OCI-M2 (cell line): ENCODE measurements at regions not wholly inside any gene's neighbourhood (a gene's known extent, or its start where the extent isn't known, plus 50 kb on each side); places are given as distances from the start of the nearest gene placed in this dataset.

ENCODE experiments used
- DNase-seq: peaks from one replicate; lab custom pipeline; 2025; ENCODE audit not compliant: unreplicated experiment; lab: John Stamatoyannopoulos, UW

DNA sequence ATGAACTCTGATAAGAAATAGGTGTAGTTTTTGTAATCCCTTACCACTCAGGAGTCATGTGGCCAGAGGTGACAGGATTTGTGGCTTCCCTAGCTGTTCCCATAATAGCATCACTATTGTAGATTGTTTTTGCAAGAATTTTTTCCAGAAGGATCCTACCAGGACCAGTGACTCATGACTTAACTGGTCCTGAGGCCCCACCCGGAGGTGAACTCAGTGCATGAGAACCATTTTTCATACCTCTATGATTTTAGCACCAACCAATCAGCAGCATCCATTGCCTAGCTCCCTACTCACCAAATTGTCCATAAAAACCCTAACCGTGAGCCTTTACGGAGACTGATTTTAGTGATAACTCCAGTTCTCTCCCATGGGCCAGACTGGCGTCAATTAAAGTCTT lies 484.8 kb downstream of the PSAT1 start:
- no peak for DNase-seq

DNA sequence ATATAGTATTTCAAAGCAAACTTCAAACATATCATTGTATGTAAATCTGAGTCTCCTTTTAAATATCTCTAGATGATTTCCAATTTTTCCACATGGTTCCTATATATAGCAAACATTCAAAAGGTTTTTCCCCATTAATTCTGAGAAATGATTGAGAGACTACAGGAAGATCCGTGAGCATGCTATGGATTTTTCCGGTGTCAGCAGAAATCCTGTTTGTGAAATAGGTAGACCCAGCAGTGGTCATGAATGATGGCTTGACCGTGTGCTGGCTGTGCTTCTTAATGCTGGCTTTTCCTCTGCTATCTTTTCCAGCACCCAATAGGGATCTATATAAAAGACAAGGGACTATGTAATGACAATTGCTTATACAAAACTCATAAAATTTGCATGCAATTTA lies 485.3 kb downstream of the PSAT1 start:
- no peak for DNase-seq

DNA sequence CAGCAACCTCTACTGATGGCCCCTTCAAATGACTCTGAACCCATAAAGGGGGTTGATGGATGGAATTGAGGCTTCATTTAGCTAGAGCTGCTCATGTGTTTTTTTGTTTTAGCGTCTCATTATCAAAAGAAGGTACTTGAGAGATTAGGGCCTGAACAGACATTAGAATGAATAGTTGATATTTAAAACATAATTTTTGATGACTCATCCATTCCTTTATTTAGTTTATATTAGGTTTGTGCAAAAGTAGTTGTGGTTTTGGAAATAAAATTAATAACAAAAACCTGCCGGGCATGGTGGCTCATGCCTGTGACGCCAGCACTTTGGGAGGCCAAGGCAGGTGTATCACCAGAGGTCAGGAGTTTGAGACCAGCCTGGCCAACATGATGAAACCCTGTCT lies 485.9 kb downstream of the PSAT1 start:
- no peak for DNase-seq

DNA sequence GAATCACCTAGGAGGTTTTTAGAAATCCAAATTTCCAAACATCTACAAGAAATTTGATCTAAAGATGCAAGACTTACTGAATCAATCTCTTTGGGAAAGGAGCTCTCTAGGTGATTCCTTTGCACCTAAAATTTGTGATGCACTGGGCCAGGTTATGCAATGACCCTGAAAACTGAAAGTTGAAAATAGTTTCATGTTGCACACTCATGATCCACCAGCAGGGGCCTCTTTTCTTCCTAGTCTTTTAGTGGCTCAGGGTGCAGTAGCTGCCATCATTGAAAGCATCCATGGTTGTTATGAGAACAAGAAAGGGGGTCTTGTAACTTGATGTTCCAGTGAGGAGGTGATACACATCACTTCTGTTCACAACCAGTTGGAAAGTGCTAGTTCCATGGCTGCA lies 486.8 kb downstream of the PSAT1 start:
- DNase-seq, result no peak

DNA sequence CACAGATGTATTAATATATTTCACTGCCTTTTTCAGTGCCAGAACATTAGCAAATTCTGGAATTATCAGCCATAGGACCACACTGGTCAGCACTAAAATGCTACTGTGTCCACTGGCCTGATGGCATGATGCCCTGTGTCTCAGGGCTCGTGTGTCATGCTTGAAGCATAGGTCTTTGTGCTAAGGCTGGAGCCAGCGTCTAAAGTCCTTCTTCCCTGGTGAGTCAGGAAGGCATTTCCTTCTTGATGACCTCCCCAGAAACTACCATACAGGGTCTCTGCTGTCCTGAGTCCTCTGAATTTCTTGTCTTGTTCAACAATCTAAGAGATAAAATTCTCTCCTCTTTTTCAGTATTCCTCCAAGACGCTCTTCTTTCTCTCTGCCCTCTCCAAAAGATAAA lies 489.9 kb downstream of the PSAT1 start:
- DNase-seq, result no peak

DNA sequence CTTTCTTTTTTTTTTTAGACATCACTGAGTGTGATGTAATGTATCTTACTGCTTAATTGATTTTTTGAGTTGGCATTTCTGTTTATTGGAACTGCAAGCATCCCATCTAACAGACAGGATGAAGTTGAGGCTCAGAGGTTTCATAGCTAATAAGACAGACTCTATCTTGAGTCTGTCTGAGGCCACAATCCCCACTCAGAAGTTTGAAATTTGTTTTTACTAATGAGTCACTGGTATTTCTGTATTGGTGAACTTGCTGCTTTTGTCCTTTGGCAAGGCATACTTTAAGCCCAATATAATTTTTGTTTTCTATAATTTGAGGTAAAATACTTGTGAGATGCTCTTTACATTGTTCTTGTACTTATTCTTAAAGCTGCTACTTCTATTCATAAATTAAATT lies 491.2 kb downstream of the PSAT1 start:
- no peak for DNase-seq

DNA sequence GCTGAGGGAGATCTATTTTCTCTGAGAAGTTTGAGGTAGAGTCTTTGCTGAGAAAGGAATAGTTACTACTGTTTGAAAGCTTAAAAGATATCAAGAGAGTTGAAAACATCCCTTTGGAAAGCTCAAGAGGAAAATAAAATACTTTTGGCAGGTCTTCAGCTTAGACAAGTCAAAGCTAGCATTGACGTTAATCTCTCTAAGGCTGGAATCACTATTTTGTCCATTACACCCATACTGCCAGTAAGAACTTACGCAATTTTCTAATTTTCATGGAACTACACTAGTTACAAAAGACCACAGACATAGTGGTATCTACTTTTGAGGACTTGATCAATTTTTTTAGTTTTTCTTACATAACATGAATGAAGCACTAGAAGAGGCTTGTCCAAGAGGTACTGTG lies 494.9 kb downstream of the PSAT1 start:
- no peak for DNase-seq

DNA sequence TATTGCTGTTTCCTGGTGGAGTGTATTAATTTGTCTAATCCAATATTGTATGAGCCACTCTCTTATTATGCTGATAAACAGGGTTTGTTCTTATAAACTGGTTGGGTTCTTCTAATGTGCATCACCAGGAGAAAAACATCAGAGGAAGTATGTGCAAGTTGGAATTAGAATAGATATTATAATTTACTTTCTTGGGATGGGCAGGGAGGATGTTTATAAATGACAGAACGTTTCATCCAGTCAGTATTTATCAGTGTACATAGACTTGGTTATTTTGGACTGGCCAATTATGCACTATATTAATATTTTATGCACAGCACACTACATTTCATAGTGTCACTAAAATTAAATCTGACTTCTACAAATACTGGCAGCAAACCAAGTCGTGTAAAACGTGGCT lies 495.8 kb downstream of the PSAT1 start:
- DNase-seq, result no peak

DNA sequence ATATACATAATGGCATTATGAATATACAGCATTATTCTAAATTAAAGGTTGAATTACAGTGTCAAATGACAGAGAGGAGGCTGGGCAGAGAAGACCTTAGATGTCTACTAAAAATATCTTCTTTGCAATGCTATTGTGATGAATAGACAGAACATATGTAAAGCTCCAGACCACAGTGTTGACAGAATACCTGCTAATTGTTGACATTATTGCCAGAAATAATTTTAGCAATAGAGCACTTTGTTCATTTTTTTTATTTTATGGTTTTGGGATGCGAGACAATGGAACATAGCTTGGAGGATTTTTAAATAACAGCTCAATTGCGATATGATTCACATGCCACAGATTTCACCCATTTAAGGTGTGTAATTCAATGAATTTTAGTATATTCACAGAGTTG lies 508.8 kb downstream of the PSAT1 start:
- no peak for DNase-seq

DNA sequence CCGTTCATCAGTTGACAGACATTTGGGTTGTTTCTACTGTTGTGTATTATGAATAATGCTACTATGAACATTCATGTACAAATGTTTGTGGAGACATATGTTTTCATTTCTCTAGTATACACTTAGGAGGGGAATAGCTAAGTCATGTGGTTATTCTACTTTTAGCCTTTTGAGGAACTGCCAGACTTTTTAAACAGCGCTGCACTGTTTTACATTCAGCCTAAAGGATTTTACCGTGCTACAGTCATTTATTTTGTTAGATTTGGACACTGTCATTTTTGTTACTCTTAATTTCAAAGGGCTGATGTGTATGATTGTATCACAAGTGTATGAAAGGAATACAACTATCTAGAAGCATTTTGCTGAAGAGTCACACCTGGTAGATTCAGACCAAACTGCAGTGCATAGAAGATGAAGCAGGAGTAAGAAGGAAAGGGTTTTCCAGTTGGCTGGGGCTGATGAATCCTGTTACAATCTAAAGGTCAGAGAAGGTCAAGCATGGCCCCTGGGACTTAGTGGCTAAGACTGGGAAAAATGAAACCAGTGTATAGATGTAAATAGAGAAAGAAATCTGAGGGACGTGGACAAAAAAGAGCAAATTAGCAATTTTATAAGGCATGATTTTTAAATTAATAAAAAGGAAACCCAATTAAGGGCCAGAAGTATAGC lies 509.7 kb downstream of the PSAT1 start:
- no peak for DNase-seq

DNA sequence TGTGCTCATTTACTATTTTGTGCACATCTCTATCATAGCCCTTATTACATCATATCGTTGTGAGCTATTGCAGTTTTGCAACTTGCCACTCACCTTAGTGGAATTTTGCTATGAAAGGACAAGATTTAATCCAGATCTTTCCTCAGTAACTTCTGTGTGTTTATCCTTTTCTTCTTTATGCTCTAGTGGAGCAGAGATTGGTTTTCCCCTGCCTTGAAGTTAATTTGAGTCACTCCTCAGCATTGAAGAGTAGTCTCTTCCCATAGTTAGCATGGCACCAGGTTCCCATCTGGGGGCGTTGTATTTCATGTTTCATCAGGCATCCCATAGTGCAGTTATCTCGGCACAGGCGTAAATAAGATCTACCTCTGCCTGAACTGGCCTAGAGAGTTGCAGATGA lies 510.4 kb downstream of the PSAT1 start:
- no peak for DNase-seq

DNA sequence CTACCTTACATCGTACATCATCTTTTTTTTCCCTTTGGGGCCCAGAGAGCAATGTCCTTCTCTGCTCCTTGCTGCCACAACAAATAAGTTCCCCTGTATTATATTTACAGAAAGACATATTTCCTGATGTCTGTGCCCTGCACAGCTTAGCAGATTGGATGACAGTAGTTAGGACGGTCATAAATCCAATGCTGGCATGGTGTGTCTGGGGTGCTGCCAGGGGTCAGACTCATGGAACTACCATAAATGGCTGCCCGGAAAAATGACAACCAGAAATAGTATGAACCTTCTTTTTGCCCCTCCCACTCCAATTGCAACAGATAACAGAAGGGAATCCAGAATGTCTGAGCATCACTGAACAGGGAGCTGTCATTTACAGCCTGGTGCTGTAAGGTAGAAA lies 511.1 kb downstream of the PSAT1 start:
- DNase-seq, result no peak

DNA sequence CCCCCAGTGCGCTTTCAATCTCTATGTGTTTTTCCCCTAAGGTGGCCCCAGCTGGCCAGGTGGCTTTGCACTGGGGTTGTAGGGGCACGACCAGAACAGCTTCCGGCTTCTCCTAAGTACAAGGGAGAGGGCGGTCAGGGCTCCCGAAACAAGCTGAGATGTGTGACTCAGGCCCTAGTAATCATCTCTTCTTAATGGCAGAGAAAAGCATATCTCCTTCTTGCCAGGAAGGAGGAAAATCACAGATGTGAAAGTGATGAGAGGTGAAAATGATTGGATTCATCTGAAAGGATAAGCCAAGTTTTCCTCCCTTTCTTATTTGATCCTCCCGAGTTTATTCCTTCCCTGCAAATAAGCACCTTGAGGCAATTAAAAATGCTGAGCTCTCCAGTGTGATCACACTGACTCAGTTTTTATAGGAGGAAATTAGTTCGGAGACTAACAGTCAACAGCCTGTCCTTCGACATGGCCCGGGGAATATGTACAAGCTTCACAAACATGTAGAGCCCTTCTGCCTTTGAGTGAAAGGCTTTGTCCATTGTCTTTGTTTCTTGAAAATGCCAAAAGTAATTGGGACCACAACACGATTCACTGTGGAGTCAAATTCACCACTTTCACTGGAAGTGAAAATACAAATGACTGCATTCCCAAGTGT lies 514.8 kb downstream of the PSAT1 start:
- no peak for DNase-seq

DNA sequence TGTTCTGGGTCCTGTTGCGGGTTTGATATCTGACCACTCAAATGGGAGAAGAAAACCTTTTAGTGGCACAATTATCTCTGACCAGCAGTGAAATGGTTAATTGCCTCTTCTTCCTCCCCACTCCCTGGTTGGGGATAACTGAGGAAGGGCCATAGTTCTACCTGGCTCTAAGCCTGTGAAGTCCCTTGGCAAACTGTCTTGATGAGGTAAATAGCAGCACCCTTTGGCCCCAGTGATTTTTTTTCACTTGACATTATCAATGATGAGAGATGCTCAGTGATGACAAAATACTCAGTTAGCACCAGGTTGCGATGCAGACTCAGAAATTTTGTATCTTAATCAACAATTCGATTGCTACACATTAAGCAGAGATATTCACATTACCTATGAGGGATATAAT lies 515.7 kb downstream of the PSAT1 start:
- DNase-seq, result no peak

DNA sequence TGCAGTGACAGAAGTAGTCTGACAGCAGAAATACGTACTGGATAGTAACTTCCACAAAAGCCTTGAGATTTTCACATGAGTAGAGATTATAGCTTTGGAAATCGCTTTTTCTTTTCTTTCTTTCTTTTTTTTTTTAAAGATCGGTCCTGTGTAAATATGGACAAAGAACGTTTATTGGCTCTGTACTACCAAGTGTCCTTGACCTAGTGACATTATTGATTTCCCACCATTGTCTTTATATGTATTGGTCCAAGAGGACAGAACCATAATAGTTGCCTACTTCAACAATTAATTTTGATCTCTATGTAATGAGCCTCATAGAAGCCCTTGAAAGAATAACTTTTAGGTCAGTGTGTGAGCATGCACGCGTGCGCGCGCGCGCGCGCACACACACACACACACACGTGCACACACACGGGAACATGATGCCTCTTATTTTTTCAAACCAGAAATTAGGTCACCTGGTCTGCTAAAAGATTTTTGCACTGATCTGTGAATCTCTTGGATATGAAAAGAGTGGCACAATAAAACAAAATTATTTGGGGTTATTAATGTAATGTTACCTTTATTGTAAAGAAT lies 516.8 kb downstream of the PSAT1 start:
- no peak for DNase-seq

DNA sequence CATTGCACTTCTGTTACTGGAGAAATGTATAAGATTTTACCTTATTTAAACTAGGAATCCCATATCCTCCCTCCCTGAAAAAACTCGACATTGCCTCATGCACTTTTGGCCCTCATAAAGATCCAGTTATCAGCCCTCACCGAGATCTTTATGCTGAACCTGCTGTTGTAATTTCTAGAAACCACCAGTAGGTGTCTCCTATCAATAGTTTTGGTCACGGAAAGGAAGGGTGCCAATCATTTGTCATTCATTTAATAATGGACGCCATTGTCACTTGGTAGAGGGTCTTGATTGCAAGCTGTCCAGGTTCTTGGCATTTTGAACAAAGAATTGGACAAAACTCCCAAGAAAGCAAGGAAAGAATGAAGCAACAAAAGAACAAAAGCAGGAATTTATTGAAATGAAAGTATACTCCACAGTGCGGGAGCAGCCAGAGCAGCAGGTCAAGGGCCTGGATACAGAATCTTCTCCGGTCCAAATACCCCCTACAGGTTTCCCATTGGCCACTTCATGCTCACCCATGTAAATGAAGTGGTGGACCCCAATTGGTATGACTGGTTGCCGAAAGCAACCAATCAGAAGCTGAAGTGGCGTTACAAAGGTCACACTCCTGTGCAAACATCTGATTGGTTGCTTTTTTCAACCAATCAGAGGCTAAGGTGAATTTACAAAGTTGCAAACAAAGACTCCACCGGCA lies 524.3 kb downstream of the PSAT1 start:
- DNase-seq, result no peak

DNA sequence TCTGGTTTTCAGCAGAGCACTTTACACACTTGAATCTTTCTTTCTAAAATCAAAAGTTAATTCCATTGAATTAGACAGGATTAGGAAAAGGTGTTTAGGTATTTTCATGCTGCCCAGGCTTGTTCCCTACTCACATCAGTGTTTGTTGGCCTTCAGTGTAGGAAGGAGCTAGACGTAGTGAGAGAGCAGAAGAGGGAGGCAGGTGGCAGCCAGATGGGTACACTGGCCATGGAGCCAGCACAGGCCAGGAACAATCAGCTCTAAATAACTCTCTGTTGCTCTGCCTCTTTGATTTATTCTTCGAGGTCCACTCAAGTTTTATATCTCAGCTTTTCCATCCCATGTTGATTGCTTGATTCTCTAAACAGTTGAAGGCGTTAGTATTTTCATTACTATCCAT lies 529.6 kb downstream of the PSAT1 start:
- no peak for DNase-seq

DNA sequence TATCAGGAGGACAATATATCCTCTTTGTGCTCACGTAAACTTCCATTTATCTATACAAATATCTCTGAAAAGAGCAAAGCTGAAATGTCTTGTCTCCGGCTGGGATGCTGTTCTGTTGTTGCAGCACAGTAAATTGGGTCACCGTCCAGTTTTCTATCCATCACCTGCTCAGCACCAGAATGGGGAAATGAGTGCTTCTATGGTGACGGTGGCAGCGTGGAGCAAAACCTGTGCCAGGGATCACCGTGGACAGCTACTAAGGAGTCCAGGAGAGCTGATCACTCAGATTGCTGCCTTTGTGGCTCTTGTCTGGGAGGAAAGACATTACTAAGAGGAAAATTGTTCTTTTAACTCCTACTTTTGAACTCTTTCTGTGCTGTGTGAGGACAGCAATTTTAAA lies 531.6 kb downstream of the PSAT1 start:
- DNase-seq, result no peak

DNA sequence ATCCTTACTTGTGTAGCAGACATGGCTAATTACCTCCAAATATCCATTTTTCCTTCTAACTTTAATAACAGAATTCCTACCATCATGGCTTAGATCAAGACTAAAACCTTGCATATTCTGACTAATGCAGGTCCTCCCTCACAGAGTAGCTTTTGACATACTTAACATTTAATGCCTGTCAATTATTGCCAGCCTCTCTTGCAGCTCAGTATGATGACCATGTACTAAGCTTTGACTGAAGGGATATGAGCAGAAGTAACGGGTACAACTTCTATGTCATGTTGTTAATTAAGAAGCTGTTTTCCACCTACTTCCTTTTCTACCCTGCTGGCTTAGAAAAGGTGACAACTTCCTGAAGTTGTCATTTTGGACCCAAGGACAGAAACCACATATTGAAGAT lies 533.4 kb downstream of the PSAT1 start:
- DNase-seq, result no peak

DNA sequence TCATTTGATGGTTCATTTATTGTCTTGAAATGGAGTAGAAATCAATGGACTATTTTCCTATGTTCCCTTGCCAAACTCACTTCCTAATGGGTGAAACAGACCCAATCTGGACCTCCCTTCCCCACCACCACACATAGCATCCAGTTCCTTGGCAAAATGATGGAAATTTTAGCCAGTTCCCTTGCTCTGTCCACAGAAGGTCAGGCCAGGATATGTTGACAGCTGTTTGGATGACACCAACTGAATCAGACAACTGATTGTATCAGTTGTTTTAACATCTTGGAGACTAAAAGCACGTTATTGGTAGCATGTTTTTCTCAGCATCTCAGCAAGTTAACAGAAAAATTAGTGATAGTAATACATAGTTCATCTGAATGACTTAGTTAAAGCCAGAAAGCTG lies 534.8 kb downstream of the PSAT1 start:
- DNase-seq, result no peak

DNA sequence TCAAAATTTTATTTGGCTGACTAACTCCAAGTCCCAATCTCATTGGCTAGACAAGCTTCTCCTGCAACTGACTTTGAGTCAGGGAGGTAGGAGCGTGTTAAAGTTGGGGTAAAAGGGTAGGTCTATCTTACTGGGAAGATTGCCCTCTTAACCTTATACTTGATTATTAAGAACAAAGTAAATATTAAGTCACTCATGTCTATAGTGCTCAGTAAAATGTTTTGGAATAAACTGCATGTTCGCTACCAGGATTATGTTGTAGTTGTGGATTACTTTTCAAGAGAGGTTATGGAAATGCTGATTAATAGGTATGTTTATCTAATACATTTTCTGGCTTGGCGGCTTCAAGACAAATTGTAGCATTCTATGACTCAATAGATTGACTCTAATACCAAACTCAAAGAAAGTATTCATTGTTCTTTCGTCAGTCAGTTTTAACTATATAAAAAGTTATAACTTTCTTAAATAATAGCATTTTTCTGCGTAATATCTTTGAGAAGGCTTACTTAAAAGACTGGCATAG lies 539.1 kb downstream of the PSAT1 start:
- DNase-seq, result no peak

DNA sequence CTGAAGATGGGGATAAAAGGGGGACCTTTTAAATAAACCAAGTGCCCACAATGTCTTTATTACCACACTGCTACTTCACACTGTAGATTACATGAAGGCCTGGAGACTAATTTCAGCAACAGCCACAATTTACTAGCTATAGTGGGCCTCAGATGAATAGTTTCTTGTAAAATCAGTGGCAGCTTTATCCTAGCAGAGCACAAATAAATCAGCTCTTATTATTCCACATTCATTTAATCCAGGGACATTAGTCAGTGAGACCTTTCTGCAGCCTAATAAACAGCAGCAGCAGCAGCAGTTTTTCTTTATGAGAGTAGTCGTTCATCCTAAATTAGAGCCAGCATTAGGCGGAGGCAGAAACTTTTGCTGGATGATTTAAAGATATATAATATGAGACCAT lies 542.3 kb downstream of the PSAT1 start:
- DNase-seq, result no peak
